ENCODE measurements at regions not wholly inside any gene's neighbourhood (a gene's known extent, or its start where the extent isn't known, plus 50 kb on each side); places are given as distances from the start of the nearest gene placed in this dataset.
"Not testable (repeated sequence)": the region's sequence is repeated elsewhere in the genome, so short reads cannot be mapped to it uniquely, and the experiment has no call there.

GRCh38 chr18:57954935-57955334 lies 89.1 kb upstream of the NEDD4L start:
- no peak for DNase-seq (ENCODE audit: low read depth in 2 of 3, low spot score in 2 of 3)

- no peak for DNase-seq (ENCODE audit: low read depth in 2 of 3, low spot score in 2 of 3)
Measured at GRCh38 chr18:57953883-57954282, 90.1 kb upstream of the NEDD4L start.

GRCh38 chr18:57951999-57952774 lies 91.8 kb upstream of the NEDD4L start:
- no peak for DNase-seq (ENCODE audit: low read depth in 2 of 3, low spot score in 2 of 3)

- no peak for DNase-seq (ENCODE audit: low read depth in 2 of 3, low spot score in 2 of 3)
Measured at GRCh38 chr18:57951117-57951796, 92.8 kb upstream of the NEDD4L start.

GRCh38 chr18:57950542-57950941 lies 93.5 kb upstream of the NEDD4L start:
- DNase-seq (ENCODE audit: low read depth in 2 of 3, low spot score in 2 of 3): no peak

GRCh38 chr18:57949335-57949734 lies 94.7 kb upstream of the NEDD4L start:
- DNase-seq (ENCODE audit: low read depth in 2 of 3, low spot score in 2 of 3): not testable (repeated sequence)

GRCh38 chr18:57947117-57947516 lies 96.9 kb upstream of the NEDD4L start:
- DNase-seq (ENCODE audit: low read depth in 2 of 3, low spot score in 2 of 3): no peak

- no peak for DNase-seq (ENCODE audit: low read depth in 2 of 3, low spot score in 2 of 3)
Measured at GRCh38 chr18:57943723-57944122, 100.3 kb upstream of the NEDD4L start.

GRCh38 chr18:57942493-57942892 lies 101.5 kb upstream of the NEDD4L start:
- DNase-seq (ENCODE audit: low read depth in 2 of 3, low spot score in 2 of 3): no peak

- no peak for DNase-seq (ENCODE audit: low read depth in 2 of 3, low spot score in 2 of 3)
Measured at GRCh38 chr18:57941841-57942489, 102.1 kb upstream of the NEDD4L start.

GRCh38 chr18:57940166-57940660 lies 103.8 kb upstream of the NEDD4L start:
- DNase-seq (ENCODE audit: low read depth in 2 of 3, low spot score in 2 of 3): no peak

GRCh38 chr18:57934375-57934774 lies 109.7 kb upstream of the NEDD4L start:
- not testable (repeated sequence) for DNase-seq (ENCODE audit: low read depth in 2 of 3, low spot score in 2 of 3)

GRCh38 chr18:57931038-57931437 lies 113.0 kb upstream of the NEDD4L start:
- no peak for DNase-seq (ENCODE audit: low read depth in 2 of 3, low spot score in 2 of 3)

GRCh38 chr18:57930476-57930875 lies 113.5 kb upstream of the NEDD4L start:
- DNase-seq (ENCODE audit: low read depth in 2 of 3, low spot score in 2 of 3): no peak

- no peak for DNase-seq (ENCODE audit: low read depth in 2 of 3, low spot score in 2 of 3)
Measured at GRCh38 chr18:57929922-57930321, 114.1 kb upstream of the NEDD4L start.

- DNase-seq (ENCODE audit: low read depth in 2 of 3, low spot score in 2 of 3): no peak
Measured at GRCh38 chr18:57928466-57928865, 115.6 kb upstream of the NEDD4L start.

- DNase-seq (ENCODE audit: low read depth in 2 of 3, low spot score in 2 of 3): no peak
Measured at GRCh38 chr18:57927511-57927910, 116.5 kb upstream of the NEDD4L start.

- DNase-seq (ENCODE audit: low read depth in 2 of 3, low spot score in 2 of 3): no peak
Measured at GRCh38 chr18:57925706-57926105, 118.3 kb upstream of the NEDD4L start.

- no peak for DNase-seq (ENCODE audit: low read depth in 2 of 3, low spot score in 2 of 3)
Measured at GRCh38 chr18:57923611-57924010, 120.4 kb upstream of the NEDD4L start.

GRCh38 chr18:57922885-57923284 lies 119.8 kb upstream of the ATP8B1 start:
- DNase-seq (ENCODE audit: low read depth in 2 of 3, low spot score in 2 of 3): no peak

GRCh38 chr18:57921708-57922107 lies 118.6 kb upstream of the ATP8B1 start:
- no peak for DNase-seq (ENCODE audit: low read depth in 2 of 3, low spot score in 2 of 3)

GRCh38 chr18:57920036-57920435 lies 116.9 kb upstream of the ATP8B1 start:
- no peak for DNase-seq (ENCODE audit: low read depth in 2 of 3, low spot score in 2 of 3)

Measured in activated CD8-positive, alpha-beta memory T cell treated with anti-CD3 and anti-CD28 coated beads for 48 hours (primary cell).